Ishikawa (cell line): ENCODE measurements at regions not wholly inside any gene's neighbourhood (a gene's known extent, or its start where the extent isn't known, plus 50 kb on each side); places are given as distances from the start of the nearest gene placed in this dataset.

Source experiments
- CEBPB ChIP-seq: IDR thresholded peaks from 2 replicates; pipeline ENCODE4 v1.6.1; 2012
- CREB1 ChIP-seq: IDR thresholded peaks from 2 replicates; pipeline ENCODE4 v1.6.1; 2012; ENCODE audit warnings: low read depth
- EGR1 ChIP-seq: IDR thresholded peaks from 2 replicates; pipeline ENCODE4 v1.6.1; 2012
- EP300 ChIP-seq: IDR thresholded peaks from 2 replicates; pipeline ENCODE4 v1.6.1; 2012; ENCODE audit warnings: borderline replicate concordance
- FOXM1 ChIP-seq: IDR thresholded peaks from 2 replicates; pipeline ENCODE4 v1.6.1; 2012; ENCODE audit warnings: low read depth, borderline replicate concordance
- NFIC ChIP-seq: IDR thresholded peaks from 2 replicates; pipeline ENCODE4 v1.6.1; 2012
- RAD21 ChIP-seq: IDR thresholded peaks from 2 replicates; pipeline ENCODE4 v1.6.1; 2012; ENCODE audit warnings: low read depth
- TAF1 ChIP-seq: IDR thresholded peaks from 2 replicates; pipeline ENCODE4 v1.6.1; 2012; ENCODE audit warnings: low read depth, mild to moderate bottlenecking
- TCF12 ChIP-seq: IDR thresholded peaks from 2 replicates; pipeline ENCODE4 v1.6.1; 2012; ENCODE audit warnings: low read depth
- TEAD4 ChIP-seq: IDR thresholded peaks from 2 replicates; pipeline ENCODE4 v1.6.1; 2012
- YY1 ChIP-seq: IDR thresholded peaks from 2 replicates; pipeline ENCODE4 v1.6.1; 2012; ENCODE audit warnings: low read depth
- ZBTB7A ChIP-seq: IDR thresholded peaks from 2 replicates; pipeline ENCODE4 v1.6.1; 2012; ENCODE audit warnings: low read depth
- TF ChIP-seq, protein P1 (sequence below): IDR thresholded peaks from 2 replicates; pipeline ENCODE4 v1.6.1; 2012; ENCODE audit warnings: low read depth, mild to moderate bottlenecking
- TF ChIP-seq, protein P2 (sequence below): IDR thresholded peaks from 2 replicates; pipeline ENCODE4 v1.6.1; 2012
- TF ChIP-seq, protein P3 (sequence below): IDR thresholded peaks from 2 replicates; pipeline ENCODE4 v1.6.1; 2012

DNA sequence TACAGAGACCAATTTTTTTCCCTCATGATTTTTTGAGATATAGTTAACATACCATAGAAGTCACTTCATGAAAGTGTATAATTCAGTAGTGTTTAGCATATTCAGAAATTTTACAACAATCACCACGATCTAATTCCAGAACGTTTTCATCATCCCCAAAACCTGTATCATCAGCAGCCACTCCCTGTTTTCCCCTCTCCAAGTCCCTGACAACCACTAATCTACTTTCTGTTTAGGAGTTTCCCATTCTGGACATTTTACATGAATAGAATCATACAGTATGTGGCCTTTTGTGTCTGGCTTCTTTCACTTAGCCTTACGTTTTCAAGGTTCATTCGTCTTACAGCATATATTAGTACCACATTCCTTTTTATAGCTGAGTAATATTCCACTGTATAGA lies 204.2 kb upstream of the PLD5 start:
- TF ChIP-seq EGR1 (no peak), CREB1 (no peak), ZBTB7A (no peak), TCF12 (no peak), EP300 (no peak), CEBPB (no peak), NFIC (no peak)
- TF ChIP-seq, protein P1, sequence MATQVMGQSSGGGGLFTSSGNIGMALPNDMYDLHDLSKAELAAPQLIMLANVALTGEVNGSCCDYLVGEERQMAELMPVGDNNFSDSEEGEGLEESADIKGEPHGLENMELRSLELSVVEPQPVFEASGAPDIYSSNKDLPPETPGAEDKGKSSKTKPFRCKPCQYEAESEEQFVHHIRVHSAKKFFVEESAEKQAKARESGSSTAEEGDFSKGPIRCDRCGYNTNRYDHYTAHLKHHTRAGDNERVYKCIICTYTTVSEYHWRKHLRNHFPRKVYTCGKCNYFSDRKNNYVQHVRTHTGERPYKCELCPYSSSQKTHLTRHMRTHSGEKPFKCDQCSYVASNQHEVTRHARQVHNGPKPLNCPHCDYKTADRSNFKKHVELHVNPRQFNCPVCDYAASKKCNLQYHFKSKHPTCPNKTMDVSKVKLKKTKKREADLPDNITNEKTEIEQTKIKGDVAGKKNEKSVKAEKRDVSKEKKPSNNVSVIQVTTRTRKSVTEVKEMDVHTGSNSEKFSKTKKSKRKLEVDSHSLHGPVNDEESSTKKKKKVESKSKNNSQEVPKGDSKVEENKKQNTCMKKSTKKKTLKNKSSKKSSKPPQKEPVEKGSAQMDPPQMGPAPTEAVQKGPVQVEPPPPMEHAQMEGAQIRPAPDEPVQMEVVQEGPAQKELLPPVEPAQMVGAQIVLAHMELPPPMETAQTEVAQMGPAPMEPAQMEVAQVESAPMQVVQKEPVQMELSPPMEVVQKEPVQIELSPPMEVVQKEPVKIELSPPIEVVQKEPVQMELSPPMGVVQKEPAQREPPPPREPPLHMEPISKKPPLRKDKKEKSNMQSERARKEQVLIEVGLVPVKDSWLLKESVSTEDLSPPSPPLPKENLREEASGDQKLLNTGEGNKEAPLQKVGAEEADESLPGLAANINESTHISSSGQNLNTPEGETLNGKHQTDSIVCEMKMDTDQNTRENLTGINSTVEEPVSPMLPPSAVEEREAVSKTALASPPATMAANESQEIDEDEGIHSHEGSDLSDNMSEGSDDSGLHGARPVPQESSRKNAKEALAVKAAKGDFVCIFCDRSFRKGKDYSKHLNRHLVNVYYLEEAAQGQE = no peak
- TF ChIP-seq, protein P2, sequence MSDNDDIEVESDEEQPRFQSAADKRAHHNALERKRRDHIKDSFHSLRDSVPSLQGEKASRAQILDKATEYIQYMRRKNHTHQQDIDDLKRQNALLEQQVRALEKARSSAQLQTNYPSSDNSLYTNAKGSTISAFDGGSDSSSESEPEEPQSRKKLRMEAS = no peak

DNA sequence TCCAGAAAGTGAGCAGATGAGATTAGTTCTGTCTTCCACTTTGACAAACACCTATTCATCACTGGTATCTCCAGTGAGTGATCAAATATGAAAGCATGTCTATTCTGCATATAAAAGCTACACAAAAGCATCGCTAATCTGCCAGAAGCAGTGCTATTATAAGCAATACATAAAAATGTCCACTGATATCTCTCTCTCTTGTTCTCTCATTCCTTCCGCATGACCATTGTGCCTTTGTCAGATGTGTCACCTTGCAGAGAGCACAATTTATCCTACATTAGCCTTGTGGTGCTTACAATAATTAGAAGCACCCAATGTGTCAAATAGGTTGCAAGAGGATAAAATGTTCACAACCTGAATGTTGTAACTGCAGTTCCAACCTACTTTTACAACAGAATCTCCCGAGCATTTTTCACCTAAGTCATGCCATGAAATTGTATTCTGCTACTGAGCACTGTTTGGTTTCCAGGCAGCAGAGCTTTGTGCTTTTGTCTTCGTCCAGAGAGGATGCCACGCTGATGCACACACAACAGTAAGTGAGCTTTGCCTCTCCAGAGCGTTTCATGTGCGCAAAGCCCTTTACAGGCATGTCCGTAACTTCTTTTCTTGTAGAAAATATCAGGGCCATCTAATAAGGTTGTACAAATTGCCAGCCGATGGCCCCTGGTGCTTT lies 198.7 kb upstream of the PLD5 start:
- TF ChIP-seq CREB1 (no peak), NFIC (no peak), EGR1 (no peak)
- TF ChIP-seq, protein P3, sequence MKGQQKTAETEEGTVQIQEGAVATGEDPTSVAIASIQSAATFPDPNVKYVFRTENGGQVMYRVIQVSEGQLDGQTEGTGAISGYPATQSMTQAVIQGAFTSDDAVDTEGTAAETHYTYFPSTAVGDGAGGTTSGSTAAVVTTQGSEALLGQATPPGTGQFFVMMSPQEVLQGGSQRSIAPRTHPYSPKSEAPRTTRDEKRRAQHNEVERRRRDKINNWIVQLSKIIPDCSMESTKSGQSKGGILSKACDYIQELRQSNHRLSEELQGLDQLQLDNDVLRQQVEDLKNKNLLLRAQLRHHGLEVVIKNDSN = no peak

DNA sequence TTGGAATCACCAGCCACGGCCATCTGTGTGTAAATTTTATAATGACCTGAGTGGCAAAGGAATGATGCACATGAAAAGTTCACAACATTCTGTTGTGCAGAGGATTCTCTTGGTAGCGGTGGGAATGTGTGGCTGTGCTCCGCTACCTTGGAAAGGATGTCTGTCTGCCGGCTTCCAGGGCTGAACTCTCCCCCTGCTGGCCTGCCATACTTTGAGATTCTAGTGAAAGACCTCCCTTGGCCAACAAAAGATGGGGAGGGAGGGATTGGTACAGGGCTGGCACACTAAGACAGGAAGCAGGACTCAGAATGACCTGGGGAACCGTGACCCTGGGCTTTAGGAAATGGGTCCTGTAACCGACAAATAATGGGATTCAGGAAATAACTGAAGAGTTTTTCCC lies 194.5 kb upstream of the PLD5 start:
- no peak for TF ChIP-seq TAF1
- no peak for TF ChIP-seq NFIC
- no peak for TF ChIP-seq ZBTB7A
- no peak for TF ChIP-seq EP300
- TF ChIP-seq CREB1 = no peak
- no peak for TF ChIP-seq TCF12

DNA sequence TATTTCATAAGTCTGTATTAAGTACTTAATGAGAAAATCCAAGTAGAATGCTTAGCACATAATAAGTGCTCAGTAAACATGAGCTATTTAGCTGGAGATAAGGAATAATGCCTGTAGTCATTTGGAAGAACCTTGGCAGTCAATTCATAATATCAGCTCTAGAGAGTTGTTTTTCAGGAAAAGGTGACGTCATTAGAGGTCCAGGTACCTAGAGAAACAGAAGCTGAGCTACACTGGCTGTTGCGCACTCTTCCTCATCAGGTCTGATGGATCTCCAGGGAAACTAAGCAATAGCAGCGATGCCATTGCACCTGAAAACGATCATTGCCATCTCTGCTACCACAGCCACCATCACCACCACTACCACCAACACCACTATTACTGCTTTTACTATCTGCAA lies 187.8 kb upstream of the PLD5 start:
- TF ChIP-seq EP300 (no peak), CEBPB (no peak), TCF12 (no peak), ZBTB7A (no peak), EGR1 (no peak), TEAD4 (no peak), RAD21 (no peak)
- TF ChIP-seq, protein P1 = no peak
- TF ChIP-seq, protein P2 = no peak

DNA sequence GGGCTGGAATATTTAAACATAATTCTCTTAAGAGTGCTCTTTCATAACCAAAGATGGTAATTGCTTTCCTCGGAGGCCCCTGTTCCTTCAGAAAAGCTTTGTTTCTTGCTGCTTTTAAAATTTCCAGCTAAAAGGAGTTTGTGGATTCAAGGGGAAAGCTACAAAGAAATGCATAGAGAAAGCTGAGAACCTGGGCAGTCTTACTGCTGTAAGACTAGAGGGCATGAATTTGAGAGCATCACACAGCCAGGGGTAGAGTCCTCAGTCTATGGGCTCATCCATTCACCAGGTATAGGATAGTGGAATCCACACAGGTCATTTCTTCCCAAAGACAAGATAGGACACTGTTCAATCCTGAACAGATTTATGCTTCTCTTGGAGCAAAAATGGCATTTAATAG lies 186.3 kb upstream of the PLD5 start:
- TF ChIP-seq, protein P3 = no peak
- TF ChIP-seq, protein P1 = no peak
- TF ChIP-seq ZBTB7A (no peak), NFIC (no peak), TEAD4 (no peak), TCF12 (no peak), YY1 (no peak), CREB1 (no peak), RAD21 (no peak), TAF1 (no peak), EP300 (no peak), EGR1 (no peak), FOXM1 (no peak), CEBPB (no peak)
- TF ChIP-seq, protein P2 = no peak
